Osteoblast (primary cell): ENCODE measurements at regions not wholly inside any gene's neighbourhood (a gene's known extent, or its start where the extent isn't known, plus 50 kb on each side); places are given as distances from the start of the nearest gene placed in this dataset.

Experiments used
- DNase-seq: peaks from one replicate; pipeline ENCODE4 v3.0.0; 2011; ENCODE audit warnings: low spot score, mixed read lengths; ENCODE audit not compliant: insufficient read length; ENCODE audit errors: missing footprints
- H2AFZ ChIP-seq: 2 replicates; pipeline ENCODE4 v1.6.0; 2011; ENCODE audit warnings: mild to moderate bottlenecking, low read length
- H3K27ac ChIP-seq: 2 replicates; pipeline ENCODE4 v1.5.1; 2011; ENCODE audit warnings: mild to moderate bottlenecking, low read depth, low read length, moderate library complexity
- H3K27me3 ChIP-seq: 2 replicates; pipeline ENCODE4 v1.6.0; 2012; ENCODE audit warnings: mild to moderate bottlenecking, control low read depth, inconsistent platforms, low read length, moderate library complexity; ENCODE audit not compliant: insufficient read depth
- H3K36me3 ChIP-seq: 2 replicates; pipeline ENCODE4 v1.5.1; 2011; ENCODE audit warnings: mild to moderate bottlenecking, low read length, control low read depth, moderate library complexity; ENCODE audit not compliant: insufficient read depth
- H3K4me1 ChIP-seq: 2 replicates; pipeline ENCODE4 v1.5.1; 2011; ENCODE audit warnings: mild to moderate bottlenecking, low read length, control low read depth, moderate library complexity; ENCODE audit not compliant: insufficient read depth
- H3K4me2 ChIP-seq: 2 replicates; pipeline ENCODE4 v1.6.0; 2011; ENCODE audit warnings: mild to moderate bottlenecking, low read length; ENCODE audit not compliant: insufficient read depth
- H3K4me3 ChIP-seq: fragments of 200-600 bp; sonication (generic); 3 replicates; pipeline ENCODE4 v1.5.1; 2012; ENCODE audit warnings: mild to moderate bottlenecking, low read length, inconsistent platforms; ENCODE audit not compliant: insufficient read depth
- H3K79me2 ChIP-seq: 2 replicates; pipeline ENCODE4 v1.6.0; 2012; ENCODE audit warnings: mild to moderate bottlenecking, low read length, control low read depth, inconsistent platforms; ENCODE audit not compliant: insufficient read depth
- H3K9me3 ChIP-seq: 2 replicates; pipeline ENCODE4 v1.5.1; 2011; ENCODE audit warnings: low read depth, low read length, control low read depth
- H4K20me1 ChIP-seq: 2 replicates; pipeline ENCODE4 v1.6.0; 2012; ENCODE audit warnings: mild to moderate bottlenecking, low read length, control low read depth; ENCODE audit not compliant: insufficient read depth
- TF ChIP-seq, protein P1 (sequence below): IDR thresholded peaks from 2 replicates; pipeline ENCODE4 v1.5.1; 2011; ENCODE audit warnings: mild to moderate bottlenecking, low read depth, low read length, moderate library complexity; ENCODE audit errors: extremely low read depth

DNA sequence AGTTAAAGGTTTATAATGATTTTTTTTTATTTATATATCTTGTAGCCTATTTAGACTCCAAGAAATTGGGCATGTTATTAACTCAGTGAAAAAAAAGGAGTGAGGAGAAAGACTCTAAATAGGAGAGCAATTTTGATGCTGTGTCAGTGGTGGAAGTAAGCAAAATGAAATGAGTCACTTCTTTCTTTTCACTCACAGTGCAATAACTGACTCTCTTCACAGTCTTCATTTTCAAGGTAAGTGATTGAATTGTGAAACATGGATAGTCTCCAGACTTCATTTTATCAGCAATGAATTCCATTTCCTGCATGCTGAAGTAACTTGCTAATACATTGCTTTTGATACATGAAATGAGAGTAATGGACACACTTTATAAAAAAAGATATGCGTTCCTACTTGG, 2271.5 kb downstream of the PCDH7 start:
- Histone ChIP-seq H4K20me1 (no peaks in the 10 kb centered on the region), H3K9me3 (no peaks in the 10 kb centered on the region), H3K79me2 (no peaks in the 10 kb centered on the region), H3K4me1 (no peaks in the 10 kb centered on the region), H3K4me2 (no peak overlapping the region), H2AFZ (no peak overlapping the region), H3K4me3 (no peak overlapping the region), H3K27me3 (no peaks in the 10 kb centered on the region), H3K36me3 (no peaks in the 10 kb centered on the region), H3K27ac (no peak overlapping the region)
- DNase-seq, result no peak
- TF ChIP-seq, protein P1, sequence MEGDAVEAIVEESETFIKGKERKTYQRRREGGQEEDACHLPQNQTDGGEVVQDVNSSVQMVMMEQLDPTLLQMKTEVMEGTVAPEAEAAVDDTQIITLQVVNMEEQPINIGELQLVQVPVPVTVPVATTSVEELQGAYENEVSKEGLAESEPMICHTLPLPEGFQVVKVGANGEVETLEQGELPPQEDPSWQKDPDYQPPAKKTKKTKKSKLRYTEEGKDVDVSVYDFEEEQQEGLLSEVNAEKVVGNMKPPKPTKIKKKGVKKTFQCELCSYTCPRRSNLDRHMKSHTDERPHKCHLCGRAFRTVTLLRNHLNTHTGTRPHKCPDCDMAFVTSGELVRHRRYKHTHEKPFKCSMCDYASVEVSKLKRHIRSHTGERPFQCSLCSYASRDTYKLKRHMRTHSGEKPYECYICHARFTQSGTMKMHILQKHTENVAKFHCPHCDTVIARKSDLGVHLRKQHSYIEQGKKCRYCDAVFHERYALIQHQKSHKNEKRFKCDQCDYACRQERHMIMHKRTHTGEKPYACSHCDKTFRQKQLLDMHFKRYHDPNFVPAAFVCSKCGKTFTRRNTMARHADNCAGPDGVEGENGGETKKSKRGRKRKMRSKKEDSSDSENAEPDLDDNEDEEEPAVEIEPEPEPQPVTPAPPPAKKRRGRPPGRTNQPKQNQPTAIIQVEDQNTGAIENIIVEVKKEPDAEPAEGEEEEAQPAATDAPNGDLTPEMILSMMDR, result no peak

DNA sequence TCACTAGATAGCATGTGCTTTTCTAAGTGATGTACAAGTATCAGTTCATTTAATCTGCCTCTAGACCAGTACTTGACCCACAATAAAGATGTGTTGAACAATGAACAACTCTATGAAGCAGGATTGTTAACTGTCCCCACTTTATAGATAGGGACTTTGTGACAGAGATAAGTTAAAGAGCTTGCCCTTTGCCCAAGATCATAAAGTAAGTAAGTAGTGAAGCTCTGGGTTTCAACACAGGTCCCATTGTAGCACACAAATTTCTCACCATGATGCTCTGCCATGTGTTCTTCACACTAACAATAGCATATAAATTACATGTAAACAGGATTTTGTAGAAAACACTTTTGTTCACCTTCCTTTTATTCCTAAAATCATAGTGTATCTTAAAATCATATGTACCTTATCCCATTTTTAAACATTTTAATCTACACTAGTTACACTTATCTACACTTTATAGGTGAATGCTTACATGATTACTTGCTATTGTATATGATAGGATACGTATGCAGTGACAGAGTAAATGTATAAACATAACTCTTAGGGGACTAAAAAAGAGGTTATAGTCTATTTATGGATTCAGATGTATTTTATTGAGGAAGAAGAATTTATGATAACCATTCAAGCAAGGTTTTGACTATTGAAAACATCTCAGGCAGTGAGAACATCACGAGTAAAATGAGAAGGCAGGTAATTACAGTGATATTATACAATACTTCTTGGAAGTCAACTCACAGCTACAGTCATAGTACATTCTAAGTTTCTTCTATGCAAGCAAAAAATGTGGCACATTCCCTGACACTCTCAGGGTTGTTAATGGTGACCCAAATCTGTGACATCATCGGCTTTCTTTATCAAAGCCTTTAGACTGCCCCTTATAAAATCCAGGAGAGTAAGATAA, 2275.1 kb downstream of the PCDH7 start:
- Histone ChIP-seq H3K79me2 (no peaks in the 10 kb centered on the region), H3K4me3 (no peak overlapping the region), H3K9me3 (no peaks in the 10 kb centered on the region), H3K4me2 (no peak overlapping the region), H4K20me1 (no peaks in the 10 kb centered on the region), H3K4me1 (no peaks in the 10 kb centered on the region), H3K27ac (no peak overlapping the region), H3K36me3 (no peaks in the 10 kb centered on the region), H3K27me3 (no peaks in the 10 kb centered on the region), H2AFZ (no peak overlapping the region)
- no peak for DNase-seq
- TF ChIP-seq, protein P1, result no peak

DNA sequence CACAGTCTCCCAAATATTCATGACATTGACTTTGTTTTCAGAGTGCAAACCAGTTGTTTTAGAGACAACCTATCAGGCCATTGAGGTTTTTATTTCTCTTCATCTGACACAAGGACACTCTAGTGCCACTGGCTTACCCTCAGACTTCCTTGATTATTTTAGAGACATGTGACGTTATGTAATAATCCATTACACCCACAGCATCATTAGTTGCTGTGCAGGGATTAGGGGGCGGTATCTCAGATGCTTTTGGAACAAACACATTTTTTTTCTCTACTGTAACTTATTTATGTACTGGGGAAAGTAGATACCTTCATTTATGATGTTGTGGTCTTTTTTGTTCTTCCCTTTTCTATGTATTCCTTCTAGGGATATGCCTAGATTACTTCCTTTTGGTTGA, 2293.1 kb downstream of the PCDH7 start:
- Histone ChIP-seq H3K27ac (no peak overlapping the region), H3K4me2 (no peak overlapping the region), H3K4me3 (no peak overlapping the region), H3K27me3 (no peaks in the 10 kb centered on the region), H3K4me1 (no peaks in the 10 kb centered on the region), H3K9me3 (peaks cover 7% of the 10 kb centered on the region), H3K79me2 (no peaks in the 10 kb centered on the region), H4K20me1 (no peaks in the 10 kb centered on the region), H2AFZ (no peak overlapping the region), H3K36me3 (no peaks in the 10 kb centered on the region)
- no peak for DNase-seq
- TF ChIP-seq, protein P1, result no peak

DNA sequence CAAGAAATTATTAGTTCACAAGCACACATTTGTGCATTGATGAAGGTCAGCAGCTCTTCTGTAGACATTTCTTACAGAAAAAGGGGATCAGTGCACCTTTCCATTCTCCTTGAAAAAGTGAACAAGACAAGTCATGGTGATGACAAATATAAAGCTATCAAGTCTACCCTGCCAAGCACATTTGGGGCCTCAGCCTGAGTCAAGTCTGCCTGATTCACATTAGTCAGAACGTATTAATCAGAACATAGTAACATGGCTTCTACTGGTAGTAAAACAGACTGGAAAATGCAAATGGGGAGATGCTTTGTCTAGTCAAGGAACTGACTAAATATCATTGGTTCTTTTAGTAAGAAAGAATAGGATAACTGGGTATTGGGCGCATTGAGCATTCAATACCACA, 2305.1 kb downstream of the PCDH7 start:
- Histone ChIP-seq H3K4me3 (no peak overlapping the region), H3K27ac (no peak overlapping the region), H3K27me3 (no peaks in the 10 kb centered on the region), H3K79me2 (no peaks in the 10 kb centered on the region), H2AFZ (no peak overlapping the region), H3K4me1 (no peaks in the 10 kb centered on the region), H3K9me3 (peaks cover 5% of the 10 kb centered on the region), H3K4me2 (no peak overlapping the region), H4K20me1 (no peaks in the 10 kb centered on the region), H3K36me3 (no peaks in the 10 kb centered on the region)
- TF ChIP-seq, protein P1, result no peak
- DNase-seq, result no peak
